TTC549 (cell line): ENCODE measurements at regions not wholly inside any gene's neighbourhood (a gene's known extent, or its start where the extent isn't known, plus 50 kb on each side); places are given as distances from the start of the nearest gene placed in this dataset.
A peak's percentile ranks its signal among the peaks of the same experiment; 100 is the strongest.

Experiments
- FAIRE-seq: peaks from 2 replicates; lab custom pipeline; 2012; peaks lifted over from hg19 to GRCh38; lab: Jason Lieb, UNC

DNA sequence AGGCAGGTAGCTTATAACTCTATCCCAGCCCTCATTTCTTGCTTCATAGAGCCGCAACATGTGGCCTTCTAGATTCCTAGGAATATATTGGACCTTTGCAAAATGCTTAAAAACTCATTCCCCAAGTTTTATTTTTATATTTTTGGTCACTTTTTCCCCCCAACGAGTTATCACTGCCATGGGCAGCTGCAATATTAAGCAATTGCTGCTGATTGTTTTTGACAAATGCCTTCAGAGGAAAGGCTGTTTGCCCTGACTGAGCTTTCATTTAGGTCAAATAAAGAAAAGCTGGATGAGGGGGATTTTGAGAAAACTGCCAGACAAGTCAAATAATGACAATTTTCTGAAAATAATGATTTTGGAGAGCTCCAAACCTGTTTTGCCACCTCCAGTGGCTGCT lies 976.9 kb upstream of the MBL2 start:
- no peak for FAIRE-seq

DNA sequence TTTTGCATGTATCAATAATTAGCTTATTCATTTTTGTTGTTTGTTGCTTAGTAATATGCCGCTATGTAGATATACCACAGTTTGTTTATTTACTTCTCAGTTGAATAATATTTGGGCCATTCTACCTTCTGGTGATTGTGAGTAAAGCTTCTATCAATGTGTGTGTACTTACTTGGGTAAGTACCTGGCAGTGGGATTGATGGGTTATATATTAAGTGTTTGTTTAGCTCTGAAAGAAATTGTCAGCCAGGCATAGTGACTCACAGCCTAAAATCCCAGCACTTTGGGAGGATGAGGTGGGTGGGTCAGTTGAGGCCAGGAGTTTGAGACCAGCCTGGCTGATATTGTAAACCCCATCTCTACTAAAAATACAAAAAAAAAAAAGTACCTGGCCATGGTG lies 975.7 kb upstream of the MBL2 start:
- FAIRE-seq = no peak

DNA sequence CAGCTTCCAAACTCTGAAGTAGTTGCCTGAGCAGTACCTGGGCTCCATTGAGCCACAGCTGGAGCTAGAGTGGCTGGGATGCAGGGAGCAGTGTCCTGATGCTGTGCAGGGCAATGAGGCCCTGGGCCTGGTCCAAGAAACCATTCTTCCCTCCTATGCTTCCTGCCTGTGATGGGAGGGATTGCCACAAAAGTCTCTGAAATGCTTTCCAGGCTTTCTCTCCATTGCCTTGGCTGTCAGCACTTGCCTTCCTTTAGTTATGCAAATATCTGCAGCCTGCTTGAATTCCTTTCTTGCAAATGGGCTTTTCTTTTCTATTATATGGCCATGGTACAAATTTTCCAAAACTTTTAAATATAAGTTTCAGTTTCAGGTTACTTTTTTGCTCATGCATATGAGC lies 972.2 kb upstream of the MBL2 start:
- no peak for FAIRE-seq

DNA sequence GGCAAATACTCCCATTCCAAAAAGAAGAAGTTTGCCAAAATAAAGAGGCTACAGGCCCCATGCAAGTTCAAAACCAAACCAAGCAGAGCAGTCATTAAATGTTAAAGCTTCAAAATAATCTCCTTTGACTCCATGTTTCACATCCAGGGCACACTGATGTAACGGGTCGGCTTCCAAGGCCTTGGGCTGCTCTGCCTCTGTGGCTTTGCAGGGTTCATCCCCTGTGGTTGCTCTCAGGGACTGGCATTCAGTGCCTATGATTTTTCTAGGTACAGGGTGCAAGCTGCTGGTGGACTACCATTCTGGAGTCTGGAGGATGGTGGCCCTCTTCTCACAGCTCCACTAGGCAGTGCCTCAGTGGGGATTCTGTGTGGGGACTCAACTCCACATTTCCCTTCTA lies 971.6 kb upstream of the MBL2 start:
- FAIRE-seq = no peak

DNA sequence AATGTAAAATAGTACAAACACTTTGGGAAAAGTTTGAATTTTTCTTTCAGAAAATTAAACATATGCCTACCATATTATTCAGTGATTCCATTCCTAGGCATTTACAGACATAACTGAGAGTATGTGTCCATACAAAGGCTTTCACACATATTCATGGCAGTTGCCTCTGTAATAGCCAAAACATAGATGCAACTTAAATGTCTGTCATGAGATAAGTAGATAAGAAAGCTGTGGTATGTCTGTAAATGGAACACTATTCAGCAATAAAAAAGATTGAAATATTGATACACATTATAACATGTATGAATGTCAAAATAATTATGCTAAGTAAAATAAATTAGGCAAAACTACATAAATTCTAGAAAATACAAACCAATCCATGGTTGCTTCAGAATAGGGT lies 964.5 kb upstream of the MBL2 start:
- FAIRE-seq = no peak

DNA sequence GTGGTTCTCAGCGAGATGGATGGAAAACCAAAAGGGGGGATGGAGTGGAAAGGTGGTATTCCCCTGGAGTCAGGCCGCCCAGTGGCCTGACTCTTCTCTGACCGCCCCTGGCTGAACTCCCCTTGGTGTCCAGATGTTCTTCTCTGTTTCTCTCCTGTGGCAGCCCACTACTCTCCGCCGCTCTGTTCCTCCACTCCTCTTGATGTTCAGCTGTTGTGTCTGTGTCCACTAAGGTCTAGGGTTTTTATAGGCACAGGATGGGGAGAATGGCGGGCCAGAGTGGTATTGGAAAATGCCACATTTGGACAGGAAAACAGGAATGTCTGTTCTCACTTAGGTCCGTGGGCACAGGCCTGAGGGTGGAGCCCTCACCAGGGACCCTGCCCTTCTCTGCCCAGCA lies 954.3 kb upstream of the MBL2 start:
- no peak for FAIRE-seq

DNA sequence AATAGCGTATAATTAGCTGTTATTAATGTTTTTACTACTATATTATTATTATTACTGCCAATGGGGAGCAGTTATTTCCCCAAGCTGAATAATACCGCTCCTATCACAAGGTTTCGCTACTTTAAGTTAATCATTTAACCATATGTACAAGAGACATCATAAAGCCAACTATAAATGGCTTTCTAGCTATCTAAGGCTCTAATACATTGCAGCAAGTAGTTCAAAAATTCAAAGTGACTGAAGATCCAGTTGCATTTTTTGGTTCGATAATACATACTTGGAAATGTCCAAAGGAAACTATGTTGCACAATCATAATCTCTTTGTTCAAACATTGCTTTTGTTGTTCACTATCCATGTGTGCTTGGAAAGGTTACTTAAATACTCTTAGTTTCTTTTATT lies 952.0 kb upstream of the MBL2 start:
- FAIRE-seq = no peak

DNA sequence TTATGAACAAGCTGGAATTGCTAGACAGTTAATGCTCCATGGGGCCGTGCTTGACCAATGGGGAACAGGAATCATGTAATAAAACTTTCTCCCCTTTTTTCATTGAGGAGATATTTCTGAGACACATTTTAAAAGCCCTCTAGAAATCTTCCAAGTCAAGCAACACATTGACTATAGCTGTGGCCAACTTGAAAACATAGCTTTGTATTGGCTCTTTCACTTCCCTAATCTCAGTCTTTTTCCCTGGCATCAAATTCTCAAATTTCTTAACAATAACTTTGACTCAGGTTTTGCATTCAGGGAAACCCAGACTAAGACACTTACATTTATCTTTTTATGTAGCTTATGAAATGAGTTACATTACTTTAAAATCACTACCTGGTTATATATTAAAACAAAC lies 947.1 kb upstream of the MBL2 start:
- no peak for FAIRE-seq

DNA sequence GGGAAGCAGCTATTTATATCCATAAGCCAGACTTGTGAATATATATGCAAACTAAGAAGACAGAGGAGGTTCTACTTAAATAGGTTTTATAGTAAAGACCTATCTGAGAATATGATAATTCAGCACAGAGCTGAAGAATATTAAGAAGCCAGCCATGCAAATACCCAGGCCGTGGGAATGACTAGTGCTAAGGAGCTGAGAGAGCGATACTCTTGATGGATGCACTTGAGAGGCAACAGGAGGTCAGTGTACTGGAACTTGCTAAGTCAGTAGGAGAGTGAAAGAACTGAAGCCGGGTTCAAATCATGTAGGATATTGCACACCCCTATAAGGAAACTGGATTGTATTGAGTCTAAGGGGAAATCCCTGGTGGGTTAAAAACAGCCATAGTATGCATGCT lies 943.6 kb upstream of the MBL2 start:
- no peak for FAIRE-seq

DNA sequence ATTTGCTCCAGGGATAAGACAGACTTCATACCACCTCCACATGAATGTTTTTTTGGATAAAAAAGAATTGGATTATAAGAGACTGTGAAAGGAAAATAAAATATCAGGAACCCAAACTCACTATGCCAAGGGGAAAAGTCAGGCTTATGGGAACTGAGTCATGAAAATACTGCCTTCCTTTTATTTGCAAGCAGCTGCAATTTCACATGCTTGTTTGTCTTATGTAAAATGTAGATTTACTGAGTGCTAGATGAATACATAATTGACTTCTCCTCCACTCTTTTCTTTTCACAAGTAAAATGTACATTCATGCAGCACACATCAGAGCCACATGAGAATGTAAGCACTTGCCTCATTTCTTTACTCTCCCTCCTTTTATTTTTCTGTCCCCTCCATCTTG lies 940.8 kb upstream of the MBL2 start:
- no peak for FAIRE-seq

DNA sequence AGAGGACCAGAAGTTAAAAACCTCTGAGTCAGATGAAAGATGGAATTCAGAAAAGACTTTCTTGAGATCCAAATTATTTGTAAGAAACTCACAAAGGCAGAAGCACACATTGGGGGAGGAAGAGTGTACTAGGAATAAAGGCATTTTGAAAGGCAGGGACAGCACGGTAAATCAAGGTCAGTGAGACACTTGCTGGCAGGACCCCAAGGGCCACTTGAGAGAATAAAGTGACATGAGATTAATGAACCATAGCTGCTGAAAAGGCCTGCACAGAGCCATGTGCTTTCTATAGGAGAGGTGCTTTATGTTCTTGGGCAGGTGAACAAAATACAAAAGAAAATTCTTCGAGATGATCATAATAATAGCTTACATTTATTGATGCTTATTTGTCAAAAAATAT lies 929.9 kb upstream of the MBL2 start:
- FAIRE-seq = no peak

DNA sequence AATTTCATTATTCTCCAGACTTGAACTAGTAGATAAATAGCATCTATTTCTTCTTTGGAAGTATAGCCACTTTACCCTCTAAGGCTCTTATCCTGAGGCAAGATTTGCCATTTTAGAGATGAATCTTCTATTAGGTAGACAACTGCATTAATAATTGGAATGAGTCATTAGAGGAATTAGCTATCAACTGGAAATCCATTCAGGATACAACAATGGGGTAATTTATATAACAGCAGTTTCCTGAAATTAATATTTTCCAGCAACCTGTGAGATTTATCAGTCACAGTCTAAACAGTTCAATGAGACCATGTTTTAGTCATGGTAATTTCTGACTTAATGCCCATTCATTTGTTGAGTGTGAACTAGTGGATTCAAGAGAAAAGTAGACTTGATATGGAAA lies 928.6 kb upstream of the MBL2 start:
- FAIRE-seq = no peak

DNA sequence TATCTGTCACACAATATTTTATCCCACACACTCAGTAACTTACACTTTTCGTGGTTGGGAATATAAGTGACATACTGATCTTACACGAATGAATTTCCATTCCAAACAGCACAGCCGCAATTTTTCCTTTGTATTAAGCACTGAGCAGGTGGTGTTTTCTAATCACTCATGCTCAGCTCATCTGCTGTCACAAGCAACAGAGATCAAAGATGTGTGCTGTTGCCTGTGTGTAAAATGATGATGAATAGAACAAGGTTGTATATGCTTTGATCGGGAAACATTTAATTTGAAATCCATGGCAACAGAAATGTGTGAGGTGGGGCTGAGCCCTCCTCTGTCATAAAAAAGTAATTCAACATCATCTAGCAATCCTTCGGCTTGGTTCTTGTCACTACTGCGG lies 927.7 kb upstream of the MBL2 start:
- FAIRE-seq = no peak

DNA sequence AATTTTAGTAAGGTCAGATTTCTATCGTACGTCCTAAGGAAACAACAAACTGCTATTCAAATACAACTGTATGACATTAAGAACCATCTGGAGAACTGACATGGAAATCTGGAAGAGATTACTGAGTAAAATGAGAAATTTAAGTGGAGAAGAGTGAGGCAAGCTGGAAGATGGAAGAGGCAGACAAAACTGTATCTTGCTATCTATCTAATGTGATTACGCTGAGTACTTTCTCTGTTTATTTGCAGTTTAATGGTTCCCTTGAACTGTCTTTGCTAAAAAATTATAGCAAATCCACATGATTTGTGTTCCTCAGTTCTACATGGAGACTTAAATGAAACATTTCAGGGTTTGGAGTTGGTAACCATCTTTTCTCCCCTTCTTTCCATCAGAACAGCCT lies 927.1 kb upstream of the MBL2 start:
- no peak for FAIRE-seq

DNA sequence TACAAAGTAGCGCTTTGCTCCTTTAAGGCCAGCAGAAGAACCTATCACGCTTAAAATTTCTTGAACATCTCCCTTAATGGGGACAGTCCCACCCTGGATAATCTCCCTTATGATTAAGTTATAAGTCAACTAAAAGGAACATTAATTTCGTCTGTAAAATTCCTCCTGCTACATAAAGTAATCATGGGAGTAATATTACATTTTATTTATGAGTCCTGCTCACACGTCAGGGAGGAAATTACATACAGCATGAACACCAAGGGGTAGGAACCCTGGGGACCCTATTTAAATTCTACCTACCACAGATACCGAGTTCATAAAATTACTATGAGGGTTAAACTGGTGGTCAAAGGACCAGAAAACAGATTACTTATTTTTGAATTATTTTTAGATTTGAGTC lies 926.6 kb upstream of the MBL2 start:
- no peak for FAIRE-seq

DNA sequence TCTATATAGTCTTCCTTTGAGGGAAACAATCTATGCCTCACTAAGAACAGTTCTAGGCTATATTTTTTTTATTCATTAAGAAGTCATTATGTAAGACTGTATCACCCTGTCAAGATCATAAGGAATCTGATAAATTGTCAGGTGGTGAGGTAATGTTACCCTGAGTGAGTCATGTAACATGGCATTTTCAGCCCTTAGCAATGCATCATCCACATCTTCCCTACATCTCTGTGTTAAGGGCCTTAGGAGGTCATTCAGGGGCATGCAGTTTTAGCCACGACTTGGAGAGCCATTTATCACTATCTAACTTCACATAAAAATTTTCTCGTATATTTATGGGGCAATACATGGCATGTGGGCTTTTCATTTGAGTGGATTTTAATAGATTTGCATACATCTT lies 924.5 kb upstream of the MBL2 start:
- no peak for FAIRE-seq

DNA sequence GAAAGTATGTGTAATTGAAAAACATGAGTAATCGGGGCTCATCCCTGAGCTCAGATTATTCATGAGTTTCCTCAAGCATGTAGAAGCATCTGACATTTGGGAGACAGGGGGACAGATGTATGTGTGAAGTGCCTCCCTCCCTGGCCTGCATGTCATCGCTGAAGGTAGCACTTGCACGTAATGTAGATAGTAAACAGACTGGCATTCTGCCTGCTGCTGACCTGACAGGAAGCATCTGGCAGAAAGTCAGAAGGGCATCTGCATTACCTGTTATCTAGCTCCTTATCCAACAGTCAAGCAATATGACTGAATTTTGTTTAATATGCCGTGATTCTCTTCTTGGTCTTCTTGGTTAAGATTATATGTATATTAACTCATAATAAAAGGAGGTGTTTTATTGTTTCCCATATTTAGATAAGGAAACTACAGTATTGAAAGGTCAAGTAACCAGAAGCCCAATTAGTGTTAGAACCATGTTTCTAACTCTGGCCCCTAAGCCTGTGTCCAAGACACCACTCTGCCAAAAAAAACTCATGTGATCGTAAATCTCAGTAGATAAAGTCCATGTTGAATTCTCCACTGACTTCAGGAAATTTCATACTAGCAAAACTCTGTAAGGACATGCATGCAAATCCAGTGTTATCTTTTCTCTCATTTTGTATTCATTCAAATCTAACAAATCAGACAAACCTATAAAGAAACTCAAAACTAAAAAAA lies 918.1 kb upstream of the MBL2 start:
- FAIRE-seq = no peak

DNA sequence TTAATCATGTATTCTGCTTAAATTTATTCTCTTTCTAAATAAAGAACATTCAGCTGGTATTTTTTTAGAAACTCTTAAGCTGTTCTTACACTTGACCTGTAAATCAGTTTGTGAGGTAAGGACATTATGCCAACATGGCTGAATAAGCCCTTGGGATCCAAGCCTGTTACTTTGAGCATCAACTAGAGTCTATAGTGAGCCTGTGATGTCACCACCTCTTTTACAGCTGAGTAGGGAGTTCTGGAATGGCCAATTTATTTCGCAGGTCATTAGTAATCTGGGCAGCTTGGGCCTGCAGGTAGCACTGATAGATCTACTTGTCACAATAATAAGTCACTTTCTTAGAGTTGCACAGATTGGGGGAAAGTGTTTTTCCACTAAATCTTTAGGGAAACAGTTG lies 915.2 kb upstream of the MBL2 start:
- FAIRE-seq = no peak

DNA sequence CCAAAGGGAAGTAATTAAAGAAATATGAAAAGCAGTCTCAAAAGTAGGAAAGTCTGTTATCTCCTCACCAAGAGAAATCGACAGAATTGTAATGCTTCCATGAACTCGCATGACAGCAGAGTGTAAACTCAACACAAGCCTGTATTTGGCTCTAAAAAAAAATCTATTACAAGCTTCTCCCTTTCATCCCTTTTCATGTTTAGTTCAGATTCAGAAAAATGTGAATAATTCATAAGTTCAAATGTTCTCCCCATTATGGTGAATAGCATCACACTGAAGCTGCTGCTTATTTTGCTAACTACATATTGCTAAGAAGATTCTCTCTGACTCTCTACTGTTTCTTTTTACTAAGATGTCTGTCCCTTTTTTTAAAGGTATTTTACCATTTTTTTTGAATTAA lies 910.3 kb upstream of the MBL2 start:
- no peak for FAIRE-seq

DNA sequence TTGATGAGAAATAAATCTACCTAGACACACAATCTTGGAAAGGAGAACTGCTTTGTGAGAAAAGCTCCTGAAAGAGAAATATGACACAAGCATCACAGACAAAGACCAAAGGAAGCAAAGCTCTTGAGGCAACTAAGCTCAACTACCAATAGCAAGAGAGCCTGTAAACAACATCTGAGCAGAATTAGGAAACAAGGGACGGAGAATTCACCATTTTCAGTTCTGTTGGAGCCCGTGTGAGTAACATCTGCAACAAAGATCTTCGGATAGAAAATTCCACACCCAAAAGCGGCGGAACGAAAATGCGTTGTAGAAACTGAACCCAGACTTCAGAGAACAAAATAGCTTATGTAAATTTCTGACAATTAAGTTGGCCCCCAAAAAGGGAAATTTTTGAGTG lies 909.9 kb upstream of the MBL2 start:
- FAIRE-seq = no peak

DNA sequence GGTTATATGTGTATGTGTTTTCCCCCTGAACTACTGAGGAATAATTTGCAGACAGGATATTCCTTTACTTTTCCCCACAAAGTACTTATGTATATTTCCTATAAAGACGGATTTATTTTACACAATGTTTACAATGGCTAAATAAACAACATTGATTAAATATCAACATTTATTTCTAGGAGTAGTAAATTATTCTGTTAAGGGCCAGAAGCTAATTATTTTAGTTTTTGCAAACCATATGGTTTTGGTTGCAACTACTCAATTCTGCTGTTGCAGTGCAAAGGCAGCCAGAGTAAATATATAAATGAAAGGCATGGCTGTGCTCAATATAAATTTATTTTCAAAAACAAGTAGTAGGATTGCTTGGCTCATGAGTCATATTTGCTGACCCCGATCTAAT lies 907.1 kb upstream of the MBL2 start:
- no peak for FAIRE-seq

DNA sequence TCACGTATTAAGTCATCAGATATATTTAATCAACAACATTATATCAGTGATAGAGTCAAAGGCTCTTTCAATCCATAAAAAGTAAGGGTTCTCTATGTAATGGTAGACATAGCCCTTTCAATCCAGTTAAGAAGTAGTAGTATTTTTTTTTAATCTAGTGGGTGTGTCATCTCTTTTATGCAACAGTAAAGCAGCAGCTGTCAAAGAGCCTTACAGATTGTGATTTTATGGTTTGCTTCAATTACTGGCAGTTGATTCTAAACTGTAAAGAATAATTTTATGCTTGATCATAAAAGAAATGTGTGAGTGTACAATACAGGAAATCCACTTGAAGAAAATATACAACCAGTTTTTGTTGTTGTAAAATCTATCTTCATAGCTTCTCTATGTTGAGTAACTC lies 902.6 kb upstream of the MBL2 start:
- FAIRE-seq = no peak

DNA sequence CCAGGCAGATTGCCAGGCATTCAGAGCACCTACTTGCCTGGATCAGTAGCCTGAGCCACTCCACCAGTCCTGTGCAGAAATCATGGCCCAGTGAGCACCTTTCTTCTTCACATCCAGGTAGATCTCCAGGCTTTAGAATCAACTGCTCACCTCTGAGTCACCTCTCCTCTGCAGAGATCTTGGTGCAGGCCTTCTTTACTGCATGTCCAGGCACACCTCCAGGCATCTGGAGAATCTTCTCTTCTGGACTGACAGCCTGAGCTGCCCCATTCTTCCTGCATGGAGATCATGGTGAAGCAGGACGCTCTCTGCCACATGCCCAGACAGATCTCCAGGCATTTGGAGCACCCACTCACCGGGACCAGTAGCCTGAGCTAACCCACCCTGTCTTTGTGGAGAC lies 894.5 kb upstream of the MBL2 start:
- no peak for FAIRE-seq

DNA sequence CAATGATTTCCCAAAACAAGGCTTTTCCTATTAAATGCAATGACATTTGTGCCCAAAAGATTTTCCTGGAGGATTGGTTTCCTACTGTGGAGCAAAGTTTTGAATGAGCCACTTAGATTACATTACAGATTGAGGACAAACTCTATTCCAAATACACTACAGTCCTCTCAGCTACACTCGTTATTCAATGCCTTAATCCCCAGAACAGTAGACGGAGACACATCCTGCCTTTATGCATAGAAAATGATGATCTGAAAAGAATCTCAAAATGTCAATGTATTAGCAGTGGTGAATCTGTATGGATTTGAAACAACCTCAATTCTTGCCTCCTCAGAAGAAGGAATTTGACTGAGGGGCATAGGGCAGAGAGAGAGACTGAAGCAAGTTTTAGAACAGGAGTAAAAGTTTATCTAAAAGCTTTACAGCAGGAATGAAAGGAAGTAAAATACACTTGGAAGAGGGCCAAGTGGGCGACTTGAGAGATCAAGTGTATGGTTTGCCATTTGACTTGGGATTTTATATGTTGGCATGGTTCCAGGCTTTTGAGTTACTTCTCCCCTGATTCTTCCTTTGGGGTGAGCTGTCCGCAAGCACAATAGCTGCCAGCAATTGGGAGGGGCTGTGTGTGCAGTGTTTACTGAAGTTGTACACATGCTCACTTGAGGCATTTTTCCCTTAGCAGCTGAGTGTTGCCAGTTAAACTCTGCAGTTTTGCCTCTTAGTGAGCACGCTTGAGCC lies 891.9 kb upstream of the MBL2 start:
- FAIRE-seq = peak; percentile 76
